CD4-positive, CD25-positive, alpha-beta regulatory T cell (primary cell): ENCODE measurements at regions not wholly inside any gene's neighbourhood (a gene's known extent, or its start where the extent isn't known, plus 50 kb on each side); places are given as distances from the start of the nearest gene placed in this dataset.

Experiments
- ATAC-seq, 2 donors: fragments of 150-1000 bp; cut with Tn5 transposase; one replicate each; pipeline ENCODE4 v1.10.0; 2021; ENCODE audit warnings: low read depth in 2 of 2, moderate number of reproducible peaks in 2 of 2, moderate library complexity in 1 of 2
- DNase-seq, 3 donors: peaks; one replicate each; pipeline versions ENCODE4 v3.0.0 to v3.0.0-alpha.2; 2012 to 2022; ENCODE audit warnings: mixed read lengths in 1 of 3
- H3K27ac ChIP-seq: one replicate; pipeline ENCODE4 v1.7.0; 2013; ENCODE audit warnings: mild to moderate bottlenecking, low read length; ENCODE audit not compliant: insufficient read depth, poor library complexity, severe bottlenecking
- H3K27me3 ChIP-seq: one replicate; pipeline ENCODE4 v1.7.0; 2013; ENCODE audit warnings: low read length; ENCODE audit not compliant: control insufficient read depth, insufficient read depth
- H3K36me3 ChIP-seq: one replicate; pipeline ENCODE4 v1.7.0; 2013; ENCODE audit warnings: mild to moderate bottlenecking, low read length, moderate library complexity; ENCODE audit not compliant: control insufficient read depth, insufficient read depth
- H3K4me1 ChIP-seq: 2 replicates; pipeline ENCODE4 v1.7.0; 2013; ENCODE audit warnings: mild to moderate bottlenecking, low read length; ENCODE audit not compliant: insufficient read depth, control insufficient read depth, poor library complexity, severe bottlenecking
- H3K4me3 ChIP-seq: one replicate; pipeline ENCODE4 v1.7.0; 2013; ENCODE audit warnings: low read depth, mild to moderate bottlenecking, low read length, moderate library complexity
- H3K9me3 ChIP-seq, 2 experiments: 1 replicate in 1 of 2; 2 replicates in 1 of 2; pipeline ENCODE4 v1.7.0; 2013; ENCODE audit warnings: low read length in 2 of 2, mild to moderate bottlenecking in 1 of 2, moderate library complexity in 1 of 2; ENCODE audit not compliant: control insufficient read depth in 2 of 2
- H3K27ac Mint-ChIP-seq, 3 donors: one replicate each; pipeline ENCODE4 v1.8.0; 2020 to 2022; ENCODE audit warnings: mild to moderate bottlenecking in 3 of 3, mixed read lengths in 3 of 3, moderate library complexity in 2 of 3
- H3K27me3 Mint-ChIP-seq: one replicate; pipeline ENCODE4 v1.8.0; 2022; ENCODE audit warnings: mild to moderate bottlenecking, mixed read lengths
- H3K36me3 Mint-ChIP-seq: one replicate; pipeline ENCODE4 v1.8.0; 2020; ENCODE audit warnings: mixed read lengths
- H3K4me1 Mint-ChIP-seq, 4 donors: one replicate each; pipeline ENCODE4 v1.8.0; 2020 to 2022; ENCODE audit warnings: mixed read lengths in 4 of 4, mild to moderate bottlenecking in 1 of 4
- H3K4me3 Mint-ChIP-seq, 4 donors: one replicate each; pipeline ENCODE4 v1.8.0; 2020 to 2022; ENCODE audit warnings: mild to moderate bottlenecking in 4 of 4, mixed read lengths in 4 of 4, moderate library complexity in 3 of 4
- H3K9me3 Mint-ChIP-seq, 7 donors: one replicate each; pipeline ENCODE4 v1.8.0; 2020 to 2022; ENCODE audit warnings: mixed read lengths in 7 of 7, mild to moderate bottlenecking in 3 of 7, moderate library complexity in 2 of 7

GRCh38 chr3:152671446-152672319 lies 163.2 kb upstream of the P2RY1 start:
- Histone ChIP-seq H3K27me3 (no peaks in the 10 kb centered on the region), H3K27ac (no peak overlapping the region), H3K36me3 (no peaks in the 10 kb centered on the region), H3K9me3 (no peaks in the 10 kb centered on the region), H3K4me3 (no peak overlapping the region), H3K4me1 (no peaks in the 10 kb centered on the region)
- H3K9me3 Mint-ChIP-seq = peaks cover 0 to 1% (median 0%) of the 10 kb centered on the region in 7 donors
- no peaks in the 10 kb centered on the region for H3K36me3 Mint-ChIP-seq
- DNase-seq (no peak), ATAC-seq (no peak)
- H3K27me3 Mint-ChIP-seq = no peaks in the 10 kb centered on the region
- no peak overlapping the region for H3K27ac Mint-ChIP-seq
- no peak overlapping the region for H3K4me3 Mint-ChIP-seq
- no peaks in the 10 kb centered on the region for H3K4me1 Mint-ChIP-seq

- Histone ChIP-seq H3K27ac (no peak overlapping the region), H3K4me3 (no peak overlapping the region), H3K9me3 (no peaks in the 10 kb centered on the region), H3K36me3 (no peaks in the 10 kb centered on the region), H3K4me1 (no peaks in the 10 kb centered on the region), H3K27me3 (no peaks in the 10 kb centered on the region)
- Mint-ChIP-seq H3K27ac (no peak overlapping the region), H3K9me3 (peaks cover 0 to 1% (median 0%) of the 10 kb centered on the region in 7 donors), H3K36me3 (no peaks in the 10 kb centered on the region), H3K4me3 (no peak overlapping the region), H3K4me1 (no peaks in the 10 kb centered on the region), H3K27me3 (no peaks in the 10 kb centered on the region)
- DNase-seq (no peak), ATAC-seq (no peak)
These were observed 162.6 kb upstream of the P2RY1 start for GRCh38 chr3:152672320-152672649.

- no peak for DNase-seq
- no peak overlapping the region for H3K27ac Mint-ChIP-seq
- Histone ChIP-seq H3K27me3 (no peaks in the 10 kb centered on the region), H3K27ac (no peak overlapping the region), H3K4me3 (no peak overlapping the region), H3K9me3 (no peaks in the 10 kb centered on the region), H3K4me1 (no peaks in the 10 kb centered on the region), H3K36me3 (no peaks in the 10 kb centered on the region)
- no peaks in the 10 kb centered on the region for H3K36me3 Mint-ChIP-seq
- no peak for ATAC-seq
- H3K4me1 Mint-ChIP-seq = no peaks in the 10 kb centered on the region
- no peak overlapping the region for H3K4me3 Mint-ChIP-seq
- H3K9me3 Mint-ChIP-seq = peaks cover 0 to 3% (median 0%) of the 10 kb centered on the region in 7 donors
- H3K27me3 Mint-ChIP-seq = peaks cover 9% of the 10 kb centered on the region
These were observed 158.0 kb upstream of the P2RY1 start for GRCh38 chr3:152676810-152677379.

- Histone ChIP-seq H3K9me3 (no peaks in the 10 kb centered on the region), H3K4me1 (no peaks in the 10 kb centered on the region), H3K4me3 (no peak overlapping the region), H3K36me3 (no peaks in the 10 kb centered on the region), H3K27me3 (no peaks in the 10 kb centered on the region), H3K27ac (no peak overlapping the region)
- H3K27me3 Mint-ChIP-seq = peaks cover 9% of the 10 kb centered on the region
- H3K4me1 Mint-ChIP-seq = no peaks in the 10 kb centered on the region
- no peak for DNase-seq
- H3K9me3 Mint-ChIP-seq = peaks cover 0 to 3% (median 0%) of the 10 kb centered on the region in 7 donors
- H3K36me3 Mint-ChIP-seq = no peaks in the 10 kb centered on the region
- ATAC-seq = no peak
- H3K4me3 Mint-ChIP-seq = no peak overlapping the region
- no peak overlapping the region for H3K27ac Mint-ChIP-seq
These were observed 157.4 kb upstream of the P2RY1 start for GRCh38 chr3:152677491-152677890.

GRCh38 chr3:152682477-152682876 lies 152.5 kb upstream of the P2RY1 start:
- no peaks in the 10 kb centered on the region for H3K36me3 Mint-ChIP-seq
- no peak for ATAC-seq
- H3K27ac ChIP-seq = no peak overlapping the region
- H3K27me3 ChIP-seq = no peaks in the 10 kb centered on the region
- no peaks in the 10 kb centered on the region for H3K4me1 Mint-ChIP-seq
- H3K4me3 ChIP-seq = no peak overlapping the region
- no peaks in the 10 kb centered on the region for H3K9me3 ChIP-seq
- H3K27ac Mint-ChIP-seq = no peak overlapping the region
- DNase-seq = no peak
- H3K9me3 Mint-ChIP-seq = peaks cover 0 to 5% (median 0%) of the 10 kb centered on the region in 7 donors
- H3K27me3 Mint-ChIP-seq = peaks cover 9% of the 10 kb centered on the region
- no peaks in the 10 kb centered on the region for H3K4me1 ChIP-seq
- no peak overlapping the region for H3K4me3 Mint-ChIP-seq
- no peaks in the 10 kb centered on the region for H3K36me3 ChIP-seq

GRCh38 chr3:152683521-152683999 lies 151.4 kb upstream of the P2RY1 start:
- no peaks in the 10 kb centered on the region for H3K9me3 ChIP-seq
- H3K36me3 ChIP-seq = no peaks in the 10 kb centered on the region
- H3K4me1 Mint-ChIP-seq = no peaks in the 10 kb centered on the region
- DNase-seq (no peak), ATAC-seq (no peak)
- H3K4me1 ChIP-seq = no peaks in the 10 kb centered on the region
- H3K4me3 Mint-ChIP-seq = no peak overlapping the region
- H3K9me3 Mint-ChIP-seq = peaks cover 0 to 4% (median 0%) of the 10 kb centered on the region in 7 donors
- no peak overlapping the region for H3K27ac ChIP-seq
- no peak overlapping the region for H3K27ac Mint-ChIP-seq
- no peaks in the 10 kb centered on the region for H3K27me3 ChIP-seq
- no peak overlapping the region for H3K4me3 ChIP-seq
- no peaks in the 10 kb centered on the region for H3K36me3 Mint-ChIP-seq
- H3K27me3 Mint-ChIP-seq = peaks cover 4% of the 10 kb centered on the region

- H3K4me1 ChIP-seq = no peaks in the 10 kb centered on the region
- H3K4me1 Mint-ChIP-seq = no peaks in the 10 kb centered on the region
- H3K4me3 Mint-ChIP-seq = no peak overlapping the region
- no peaks in the 10 kb centered on the region for H3K36me3 ChIP-seq
- H3K4me3 ChIP-seq = no peak overlapping the region
- no peak overlapping the region for H3K27ac ChIP-seq
- H3K9me3 ChIP-seq = no peaks in the 10 kb centered on the region
- no peaks in the 10 kb centered on the region for H3K27me3 ChIP-seq
- H3K9me3 Mint-ChIP-seq = peaks cover 0 to 5% (median 0%) of the 10 kb centered on the region in 7 donors
- no peak overlapping the region for H3K27ac Mint-ChIP-seq
- H3K27me3 Mint-ChIP-seq = peaks cover 4% of the 10 kb centered on the region
- no peaks in the 10 kb centered on the region for H3K36me3 Mint-ChIP-seq
- ATAC-seq (no peak), DNase-seq (no peak)
These were observed 150.7 kb upstream of the P2RY1 start for GRCh38 chr3:152684279-152684678.

- Histone ChIP-seq H3K27me3 (no peaks in the 10 kb centered on the region), H3K4me1 (no peaks in the 10 kb centered on the region), H3K4me3 (no peak overlapping the region), H3K36me3 (no peaks in the 10 kb centered on the region), H3K27ac (no peak overlapping the region), H3K9me3 (no peaks in the 10 kb centered on the region)
- Mint-ChIP-seq H3K4me1 (no peaks in the 10 kb centered on the region), H3K27ac (no peak overlapping the region), H3K9me3 (peaks cover 0 to 7% (median 2%) of the 10 kb centered on the region in 7 donors), H3K4me3 (no peak overlapping the region), H3K36me3 (no peaks in the 10 kb centered on the region), H3K27me3 (no peaks in the 10 kb centered on the region)
- no peak for DNase-seq
- ATAC-seq = no peak
These were observed 146.6 kb upstream of the P2RY1 start for GRCh38 chr3:152688313-152688712.
